ENCODE measurements at regions not wholly inside any gene's neighbourhood (a gene's known extent, or its start where the extent isn't known, plus 50 kb on each side); places are given as distances from the start of the nearest gene placed in this dataset.

DNA sequence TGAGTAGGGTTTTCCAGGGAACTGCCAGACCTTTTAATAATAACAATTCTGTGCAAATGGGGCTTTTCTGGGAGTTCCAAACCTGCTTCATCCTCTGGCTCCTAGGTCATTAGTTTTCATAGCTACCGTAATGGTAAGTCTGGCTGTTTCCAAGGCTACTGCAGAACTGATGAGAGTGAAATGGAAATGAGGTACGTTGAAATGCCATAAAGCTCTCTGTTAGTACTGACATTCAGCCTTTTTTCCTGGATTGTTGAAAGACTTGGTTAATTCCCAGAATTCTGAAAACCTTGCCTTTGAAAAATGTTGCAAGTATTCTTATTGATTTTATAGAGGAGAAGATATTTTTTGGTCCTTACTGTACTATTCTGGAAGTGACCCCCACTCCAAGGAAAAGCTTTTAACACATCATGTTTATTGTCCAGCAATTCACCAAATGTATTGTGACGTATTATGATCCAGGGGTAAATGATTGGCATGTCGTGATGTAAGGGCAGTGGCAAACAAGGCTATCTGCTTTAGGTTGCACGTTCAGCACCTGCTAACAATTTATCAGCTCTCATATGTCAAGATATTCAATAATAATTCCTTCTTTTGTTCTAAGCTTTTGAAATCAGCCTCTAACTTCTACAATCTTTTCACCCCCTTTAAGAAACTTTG is 767.0 kb upstream of the RAB6C start:
- Mint-ChIP-seq H3K9me3 (ENCODE audit: unreplicated experiment) (no peaks in the 10 kb centered on the region), H3K27ac (ENCODE audit: unreplicated experiment) (no peak overlapping the region), H3K36me3 (ENCODE audit: unreplicated experiment) (no peaks in the 10 kb centered on the region), H3K4me3 (ENCODE audit: unreplicated experiment) (no peak overlapping the region), H3K27me3 (ENCODE audit: unreplicated experiment) (no peaks in the 10 kb centered on the region), H3K4me1 (ENCODE audit: low read depth, unreplicated experiment) (peaks cover 4% of the 10 kb centered on the region)
- no peak for DNase-seq
- TF ChIP-seq, protein P1, sequence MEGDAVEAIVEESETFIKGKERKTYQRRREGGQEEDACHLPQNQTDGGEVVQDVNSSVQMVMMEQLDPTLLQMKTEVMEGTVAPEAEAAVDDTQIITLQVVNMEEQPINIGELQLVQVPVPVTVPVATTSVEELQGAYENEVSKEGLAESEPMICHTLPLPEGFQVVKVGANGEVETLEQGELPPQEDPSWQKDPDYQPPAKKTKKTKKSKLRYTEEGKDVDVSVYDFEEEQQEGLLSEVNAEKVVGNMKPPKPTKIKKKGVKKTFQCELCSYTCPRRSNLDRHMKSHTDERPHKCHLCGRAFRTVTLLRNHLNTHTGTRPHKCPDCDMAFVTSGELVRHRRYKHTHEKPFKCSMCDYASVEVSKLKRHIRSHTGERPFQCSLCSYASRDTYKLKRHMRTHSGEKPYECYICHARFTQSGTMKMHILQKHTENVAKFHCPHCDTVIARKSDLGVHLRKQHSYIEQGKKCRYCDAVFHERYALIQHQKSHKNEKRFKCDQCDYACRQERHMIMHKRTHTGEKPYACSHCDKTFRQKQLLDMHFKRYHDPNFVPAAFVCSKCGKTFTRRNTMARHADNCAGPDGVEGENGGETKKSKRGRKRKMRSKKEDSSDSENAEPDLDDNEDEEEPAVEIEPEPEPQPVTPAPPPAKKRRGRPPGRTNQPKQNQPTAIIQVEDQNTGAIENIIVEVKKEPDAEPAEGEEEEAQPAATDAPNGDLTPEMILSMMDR (IDR thresholded peaks at IDR 0.05; ENCODE audit: partially characterized antibody, unreplicated experiment), result no peak

DNA sequence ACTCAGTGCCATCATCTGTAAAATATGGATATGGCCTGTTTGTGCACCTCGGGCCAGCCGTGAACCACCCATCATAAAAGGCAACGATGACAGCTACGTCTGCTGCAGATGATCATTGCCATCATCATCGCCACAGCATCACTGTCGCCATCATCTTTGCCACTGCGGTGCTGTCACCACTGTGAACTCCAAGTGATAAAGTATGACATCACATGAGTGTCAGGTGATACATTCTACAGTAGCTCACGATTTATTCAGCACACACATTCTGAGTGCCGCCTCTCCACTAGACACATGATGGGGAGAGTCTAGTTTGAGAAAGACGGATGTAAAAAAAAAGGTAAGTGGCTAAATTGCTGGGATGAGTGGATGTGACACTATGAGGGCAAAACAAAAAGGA is 755.4 kb upstream of the RAB6C start:
- H3K4me1 Mint-ChIP-seq (ENCODE audit: low read depth, unreplicated experiment), result no peaks in the 10 kb centered on the region
- peaks cover 2% of the 10 kb centered on the region for H3K9me3 Mint-ChIP-seq (ENCODE audit: unreplicated experiment)
- no peaks in the 10 kb centered on the region for H3K36me3 Mint-ChIP-seq (ENCODE audit: unreplicated experiment)
- no peak for DNase-seq
- TF ChIP-seq, protein P1 (IDR thresholded peaks at IDR 0.05; ENCODE audit: partially characterized antibody, unreplicated experiment), result no peak
- peaks cover 2% of the 10 kb centered on the region for H3K27me3 Mint-ChIP-seq (ENCODE audit: unreplicated experiment)
- H3K27ac Mint-ChIP-seq (ENCODE audit: unreplicated experiment), result no peak overlapping the region
- H3K4me3 Mint-ChIP-seq (ENCODE audit: unreplicated experiment), result no peak overlapping the region

DNA sequence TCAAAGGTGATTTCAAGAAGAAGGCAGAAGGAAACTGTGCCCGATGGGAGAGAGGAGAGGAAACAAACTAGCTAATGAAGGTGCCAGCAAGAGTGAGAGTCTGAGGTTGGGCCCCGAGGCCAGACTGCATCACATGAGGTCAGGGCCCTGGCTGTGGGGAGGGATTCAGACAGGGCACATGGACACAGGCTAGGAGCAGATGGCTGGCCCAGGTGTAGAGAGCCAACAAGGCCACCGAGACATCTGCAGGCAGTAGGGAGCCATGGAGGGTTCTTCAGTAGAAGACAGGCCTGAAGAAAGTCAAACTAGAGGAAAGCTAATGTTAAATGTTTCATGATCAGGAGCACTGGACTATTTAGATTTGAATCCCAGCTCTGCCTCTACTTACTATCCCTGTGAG is 755.0 kb upstream of the RAB6C start:
- TF ChIP-seq, protein P1 (IDR thresholded peaks at IDR 0.05; ENCODE audit: partially characterized antibody, unreplicated experiment), result no peak
- no peaks in the 10 kb centered on the region for H3K36me3 Mint-ChIP-seq (ENCODE audit: unreplicated experiment)

DNA sequence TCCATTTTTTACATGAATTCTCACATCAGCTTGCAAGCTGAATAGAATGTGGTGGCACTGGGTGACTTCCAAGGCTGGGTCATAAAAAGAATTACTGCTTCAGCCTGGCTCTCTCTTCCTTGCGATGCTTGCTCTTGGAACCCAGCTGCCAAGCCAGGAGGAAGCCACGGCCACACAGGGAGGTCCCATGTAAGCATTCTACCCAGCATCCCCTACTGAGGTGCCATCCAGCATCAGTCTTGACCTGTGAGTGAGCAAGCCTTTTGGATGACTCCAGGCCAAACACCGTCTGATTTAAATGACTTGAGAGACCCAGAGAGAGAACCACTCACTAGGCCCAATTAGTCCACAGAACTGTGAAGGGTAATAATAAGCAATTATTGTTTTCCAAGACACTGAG is 750.3 kb upstream of the RAB6C start:
- Mint-ChIP-seq H3K4me3 (ENCODE audit: unreplicated experiment) (no peak overlapping the region), H3K9me3 (ENCODE audit: unreplicated experiment) (peaks cover 2% of the 10 kb centered on the region), H3K27ac (ENCODE audit: unreplicated experiment) (no peak overlapping the region), H3K36me3 (ENCODE audit: unreplicated experiment) (no peaks in the 10 kb centered on the region), H3K27me3 (ENCODE audit: unreplicated experiment) (peaks cover 2% of the 10 kb centered on the region), H3K4me1 (ENCODE audit: low read depth, unreplicated experiment) (no peaks in the 10 kb centered on the region)
- no peak for DNase-seq
- TF ChIP-seq, protein P1 (IDR thresholded peaks at IDR 0.05; ENCODE audit: partially characterized antibody, unreplicated experiment), result no peak

More for the DNA sequence above, 755.0 kb upstream of the RAB6C start:
- Mint-ChIP-seq H3K4me3 (ENCODE audit: unreplicated experiment) (no peak overlapping the region), H3K27me3 (ENCODE audit: unreplicated experiment) (peaks cover 2% of the 10 kb centered on the region), H3K4me1 (ENCODE audit: low read depth, unreplicated experiment) (no peaks in the 10 kb centered on the region), H3K9me3 (ENCODE audit: unreplicated experiment) (peaks cover 2% of the 10 kb centered on the region), H3K27ac (ENCODE audit: unreplicated experiment) (no peak overlapping the region)
- DNase-seq, result no peak

DNA sequence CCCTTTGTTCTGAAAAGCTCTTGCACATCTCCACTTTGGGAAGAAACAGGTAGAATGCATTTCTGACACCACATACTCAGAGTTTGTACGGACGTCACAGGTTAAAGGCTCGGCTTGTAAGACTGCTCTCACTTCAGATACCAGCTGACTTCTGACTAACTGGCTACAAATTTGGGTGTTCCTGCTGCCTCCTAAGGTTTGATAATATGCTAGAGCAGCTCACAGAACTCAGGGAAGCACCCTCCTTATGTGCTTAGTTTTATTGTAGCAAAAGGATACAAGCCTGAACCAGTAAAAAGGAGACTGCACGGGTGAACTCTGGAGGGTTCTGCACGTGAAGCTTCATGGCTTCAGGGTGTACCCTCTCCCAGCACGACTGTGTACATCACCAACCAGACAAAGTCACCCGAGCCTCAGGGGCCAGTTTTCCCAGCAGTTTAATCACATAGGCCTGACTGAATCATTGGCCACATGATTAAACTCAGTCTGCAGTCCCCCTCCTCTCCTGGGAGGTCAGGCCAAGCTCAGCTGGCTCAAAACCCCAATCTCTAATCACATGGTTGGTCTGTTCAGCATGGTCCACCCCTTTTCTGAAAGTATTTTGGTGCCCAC is 749.5 kb upstream of the RAB6C start:
- DNase-seq, result no peak
- Mint-ChIP-seq H3K36me3 (ENCODE audit: unreplicated experiment) (no peaks in the 10 kb centered on the region), H3K4me3 (ENCODE audit: unreplicated experiment) (no peak overlapping the region), H3K27ac (ENCODE audit: unreplicated experiment) (no peak overlapping the region), H3K9me3 (ENCODE audit: unreplicated experiment) (peaks cover under 1% of the 10 kb centered on the region), H3K27me3 (ENCODE audit: unreplicated experiment) (peaks cover 2% of the 10 kb centered on the region), H3K4me1 (ENCODE audit: low read depth, unreplicated experiment) (no peaks in the 10 kb centered on the region)
- TF ChIP-seq, protein P1 (IDR thresholded peaks at IDR 0.05; ENCODE audit: partially characterized antibody, unreplicated experiment), result no peak

Measured in glutamatergic neuron (in vitro differentiated cells).